ENCODE measurements at regions not wholly inside any gene's neighbourhood (a gene's known extent, or its start where the extent isn't known, plus 50 kb on each side); places are given as distances from the start of the nearest gene placed in this dataset.

DNA sequence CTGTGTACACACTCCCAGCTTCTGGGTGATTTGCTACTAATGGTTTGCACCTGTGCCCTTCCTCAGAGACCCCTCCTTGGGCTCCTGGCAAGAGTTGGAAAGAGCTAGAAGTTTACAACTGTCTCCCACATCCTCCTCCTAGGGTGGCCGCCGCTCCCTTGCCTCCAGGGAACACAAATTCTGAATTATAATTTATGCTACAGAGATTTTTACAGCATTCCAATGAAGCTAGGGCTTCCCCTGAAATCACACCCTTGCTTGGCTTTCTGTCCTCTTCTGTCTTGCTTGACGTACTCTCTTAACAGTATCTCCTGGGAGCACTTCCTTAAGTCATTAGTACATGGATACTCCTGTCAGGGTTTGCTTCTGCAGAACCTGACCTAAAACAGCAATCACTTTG is 180.2 kb downstream of the KCNA5 start:
- Histone ChIP-seq H3K27ac (ENCODE audit: low read depth in 1 of 2, low read length in 2 of 2) (no peak overlapping the region), H3K9ac (ENCODE audit: low read depth in 1 of 2, low read length in 2 of 2) (no peak overlapping the region), H3K4me1 (ENCODE audit: control insufficient read depth in 4 of 4, insufficient read depth in 4 of 4, low read length in 3 of 4) (no peaks in the 10 kb centered on the region), H3K4me3 (ENCODE audit: low read depth in 1 of 3, low read length in 3 of 3) (no peak overlapping the region), H3K9me3 (ENCODE audit: control insufficient read depth in 4 of 4, low read length in 3 of 4) (no peaks in the 10 kb centered on the region), H3K36me3 (ENCODE audit: control insufficient read depth in 4 of 4, insufficient read depth in 3 of 4, low read depth in 1 of 4, low read length in 3 of 4) (no peaks in the 10 kb centered on the region), H3K27me3 (ENCODE audit: control insufficient read depth in 4 of 4, insufficient read depth in 4 of 4, low read length in 3 of 4) (no peaks in the 10 kb centered on the region)
- WGBS = 86% methylated on average over 3 of the region's 3 CpGs
- DNase-seq (ENCODE audit: low spot score) = no peak
- no peak for TF ChIP-seq EGR1 (IDR thresholded peaks at IDR 0.05; ENCODE audit: low read depth in 2 of 2)
- no peak for TF ChIP-seq HNF4A (conservative IDR thresholded peaks at IDR 0.05)
- TF ChIP-seq, protein P1, sequence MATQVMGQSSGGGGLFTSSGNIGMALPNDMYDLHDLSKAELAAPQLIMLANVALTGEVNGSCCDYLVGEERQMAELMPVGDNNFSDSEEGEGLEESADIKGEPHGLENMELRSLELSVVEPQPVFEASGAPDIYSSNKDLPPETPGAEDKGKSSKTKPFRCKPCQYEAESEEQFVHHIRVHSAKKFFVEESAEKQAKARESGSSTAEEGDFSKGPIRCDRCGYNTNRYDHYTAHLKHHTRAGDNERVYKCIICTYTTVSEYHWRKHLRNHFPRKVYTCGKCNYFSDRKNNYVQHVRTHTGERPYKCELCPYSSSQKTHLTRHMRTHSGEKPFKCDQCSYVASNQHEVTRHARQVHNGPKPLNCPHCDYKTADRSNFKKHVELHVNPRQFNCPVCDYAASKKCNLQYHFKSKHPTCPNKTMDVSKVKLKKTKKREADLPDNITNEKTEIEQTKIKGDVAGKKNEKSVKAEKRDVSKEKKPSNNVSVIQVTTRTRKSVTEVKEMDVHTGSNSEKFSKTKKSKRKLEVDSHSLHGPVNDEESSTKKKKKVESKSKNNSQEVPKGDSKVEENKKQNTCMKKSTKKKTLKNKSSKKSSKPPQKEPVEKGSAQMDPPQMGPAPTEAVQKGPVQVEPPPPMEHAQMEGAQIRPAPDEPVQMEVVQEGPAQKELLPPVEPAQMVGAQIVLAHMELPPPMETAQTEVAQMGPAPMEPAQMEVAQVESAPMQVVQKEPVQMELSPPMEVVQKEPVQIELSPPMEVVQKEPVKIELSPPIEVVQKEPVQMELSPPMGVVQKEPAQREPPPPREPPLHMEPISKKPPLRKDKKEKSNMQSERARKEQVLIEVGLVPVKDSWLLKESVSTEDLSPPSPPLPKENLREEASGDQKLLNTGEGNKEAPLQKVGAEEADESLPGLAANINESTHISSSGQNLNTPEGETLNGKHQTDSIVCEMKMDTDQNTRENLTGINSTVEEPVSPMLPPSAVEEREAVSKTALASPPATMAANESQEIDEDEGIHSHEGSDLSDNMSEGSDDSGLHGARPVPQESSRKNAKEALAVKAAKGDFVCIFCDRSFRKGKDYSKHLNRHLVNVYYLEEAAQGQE (IDR thresholded peaks at IDR 0.05) = no peak
- TF ChIP-seq RAD21 (IDR thresholded peaks at IDR 0.05) = no peak
- no peak for TF ChIP-seq YY1 (IDR thresholded peaks at IDR 0.05)
- no peak for TF ChIP-seq FOXA1 (IDR thresholded peaks at IDR 0.05)

DNA sequence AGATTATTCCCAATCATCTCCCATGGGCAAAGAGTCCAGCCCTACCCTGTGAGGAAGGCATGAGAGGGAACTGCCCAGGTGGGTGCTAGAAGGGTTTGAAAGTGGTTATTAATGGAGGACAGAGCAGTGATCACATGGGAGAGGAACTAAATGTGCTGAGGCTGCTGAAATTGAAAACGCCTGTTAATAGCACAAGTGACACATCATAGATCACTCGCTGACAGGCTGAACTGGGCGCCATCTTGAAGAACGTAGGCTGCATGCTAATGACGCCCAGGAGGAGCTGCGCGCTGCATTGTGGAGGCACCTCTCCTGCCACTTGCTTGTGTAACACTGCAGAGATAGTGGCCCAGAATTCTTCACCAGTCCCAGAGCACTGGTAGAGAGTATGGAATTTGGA is 182.9 kb downstream of the KCNA5 start:
- Histone ChIP-seq H3K27me3 (ENCODE audit: control insufficient read depth in 4 of 4, insufficient read depth in 4 of 4, low read length in 3 of 4) (no peaks in the 10 kb centered on the region), H3K9me3 (ENCODE audit: control insufficient read depth in 4 of 4, low read length in 3 of 4) (no peaks in the 10 kb centered on the region), H3K27ac (ENCODE audit: low read depth in 1 of 2, low read length in 2 of 2) (no peak overlapping the region), H3K9ac (ENCODE audit: low read depth in 1 of 2, low read length in 2 of 2) (no peak overlapping the region), H3K4me3 (ENCODE audit: low read depth in 1 of 3, low read length in 3 of 3) (no peak overlapping the region), H3K4me1 (ENCODE audit: control insufficient read depth in 4 of 4, insufficient read depth in 4 of 4, low read length in 3 of 4) (no peaks in the 10 kb centered on the region), H3K36me3 (ENCODE audit: control insufficient read depth in 4 of 4, insufficient read depth in 3 of 4, low read depth in 1 of 4, low read length in 3 of 4) (no peaks in the 10 kb centered on the region)
- no peak for DNase-seq (ENCODE audit: low spot score)
- WGBS = 93% methylated on average over 7 of the region's 7 CpGs
- TF ChIP-seq, protein P2, sequence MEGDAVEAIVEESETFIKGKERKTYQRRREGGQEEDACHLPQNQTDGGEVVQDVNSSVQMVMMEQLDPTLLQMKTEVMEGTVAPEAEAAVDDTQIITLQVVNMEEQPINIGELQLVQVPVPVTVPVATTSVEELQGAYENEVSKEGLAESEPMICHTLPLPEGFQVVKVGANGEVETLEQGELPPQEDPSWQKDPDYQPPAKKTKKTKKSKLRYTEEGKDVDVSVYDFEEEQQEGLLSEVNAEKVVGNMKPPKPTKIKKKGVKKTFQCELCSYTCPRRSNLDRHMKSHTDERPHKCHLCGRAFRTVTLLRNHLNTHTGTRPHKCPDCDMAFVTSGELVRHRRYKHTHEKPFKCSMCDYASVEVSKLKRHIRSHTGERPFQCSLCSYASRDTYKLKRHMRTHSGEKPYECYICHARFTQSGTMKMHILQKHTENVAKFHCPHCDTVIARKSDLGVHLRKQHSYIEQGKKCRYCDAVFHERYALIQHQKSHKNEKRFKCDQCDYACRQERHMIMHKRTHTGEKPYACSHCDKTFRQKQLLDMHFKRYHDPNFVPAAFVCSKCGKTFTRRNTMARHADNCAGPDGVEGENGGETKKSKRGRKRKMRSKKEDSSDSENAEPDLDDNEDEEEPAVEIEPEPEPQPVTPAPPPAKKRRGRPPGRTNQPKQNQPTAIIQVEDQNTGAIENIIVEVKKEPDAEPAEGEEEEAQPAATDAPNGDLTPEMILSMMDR (IDR thresholded peaks at IDR 0.05; ENCODE audit: low read depth, low read length, missing input control) = no peak
- TF ChIP-seq HNF4G (IDR thresholded peaks at IDR 0.05) (no peak), RXRA (IDR thresholded peaks at IDR 0.05) (no peak), FOXA1 (IDR thresholded peaks at IDR 0.05) (no peak), FOXA2 (IDR thresholded peaks at IDR 0.05) (no peak), HNF4A (conservative IDR thresholded peaks at IDR 0.05) (no peak), TAF1 (conservative IDR thresholded peaks at IDR 0.05) (no peak), YY1 (IDR thresholded peaks at IDR 0.05) (no peak), RAD21 (IDR thresholded peaks at IDR 0.05) (no peak), GABPA (IDR thresholded peaks at IDR 0.05 in 1 of 2, conservative IDR thresholded peaks at IDR 0.05 in 1 of 2) (no peak)
- TF ChIP-seq, protein P3, sequence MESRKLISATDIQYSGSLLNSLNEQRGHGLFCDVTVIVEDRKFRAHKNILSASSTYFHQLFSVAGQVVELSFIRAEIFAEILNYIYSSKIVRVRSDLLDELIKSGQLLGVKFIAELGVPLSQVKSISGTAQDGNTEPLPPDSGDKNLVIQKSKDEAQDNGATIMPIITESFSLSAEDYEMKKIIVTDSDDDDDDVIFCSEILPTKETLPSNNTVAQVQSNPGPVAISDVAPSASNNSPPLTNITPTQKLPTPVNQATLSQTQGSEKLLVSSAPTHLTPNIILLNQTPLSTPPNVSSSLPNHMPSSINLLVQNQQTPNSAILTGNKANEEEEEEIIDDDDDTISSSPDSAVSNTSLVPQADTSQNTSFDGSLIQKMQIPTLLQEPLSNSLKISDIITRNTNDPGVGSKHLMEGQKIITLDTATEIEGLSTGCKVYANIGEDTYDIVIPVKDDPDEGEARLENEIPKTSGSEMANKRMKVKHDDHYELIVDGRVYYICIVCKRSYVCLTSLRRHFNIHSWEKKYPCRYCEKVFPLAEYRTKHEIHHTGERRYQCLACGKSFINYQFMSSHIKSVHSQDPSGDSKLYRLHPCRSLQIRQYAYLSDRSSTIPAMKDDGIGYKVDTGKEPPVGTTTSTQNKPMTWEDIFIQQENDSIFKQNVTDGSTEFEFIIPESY (IDR thresholded peaks at IDR 0.05) = no peak
- TF ChIP-seq, protein P4, sequence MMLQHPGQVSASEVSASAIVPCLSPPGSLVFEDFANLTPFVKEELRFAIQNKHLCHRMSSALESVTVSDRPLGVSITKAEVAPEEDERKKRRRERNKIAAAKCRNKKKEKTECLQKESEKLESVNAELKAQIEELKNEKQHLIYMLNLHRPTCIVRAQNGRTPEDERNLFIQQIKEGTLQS (IDR thresholded peaks at IDR 0.05) = no peak
